ENCODE measurements at regions not wholly inside any gene's neighbourhood (a gene's known extent, or its start where the extent isn't known, plus 50 kb on each side); places are given as distances from the start of the nearest gene placed in this dataset.

DNA sequence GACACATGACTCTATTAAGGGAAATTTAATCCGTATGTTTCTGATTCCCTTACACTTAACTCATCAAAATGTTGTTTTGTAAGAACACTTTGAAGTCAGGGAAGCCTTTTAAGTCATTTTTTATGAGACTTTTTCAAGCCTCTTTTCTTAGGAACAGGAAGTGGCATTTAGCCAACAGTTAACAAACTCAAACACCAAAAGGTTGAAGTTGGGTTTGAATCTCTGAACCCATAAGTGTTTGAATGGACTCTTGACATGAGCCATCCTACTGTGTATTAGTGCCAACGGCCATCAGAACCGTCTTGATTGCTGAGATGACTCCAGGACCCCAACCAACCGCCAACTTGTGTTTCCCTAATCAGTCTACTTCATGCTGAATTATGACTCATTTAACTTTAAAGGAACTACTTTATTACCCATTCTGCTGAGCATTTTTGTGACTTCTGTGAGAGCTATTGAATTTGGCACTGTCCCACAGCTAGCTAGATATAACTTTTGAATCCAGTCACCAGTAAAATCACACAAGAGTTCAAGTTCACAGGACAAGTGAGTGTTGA is 209.1 kb upstream of the FAT1 start:
- ATAC-seq (no peak), DNase-seq (no peak)
- intact Hi-C loops (cut with DNase I): no loop called here
- peaks cover 27% of the 10 kb centered on the region for H3K4me1 ChIP-seq
- no peaks in the 10 kb centered on the region for H3K9me3 ChIP-seq
- WGBS, 2 donors: 58 to 62% methylated on average over 4 of the region's 4 CpGs
- TF ChIP-seq, protein P1, sequence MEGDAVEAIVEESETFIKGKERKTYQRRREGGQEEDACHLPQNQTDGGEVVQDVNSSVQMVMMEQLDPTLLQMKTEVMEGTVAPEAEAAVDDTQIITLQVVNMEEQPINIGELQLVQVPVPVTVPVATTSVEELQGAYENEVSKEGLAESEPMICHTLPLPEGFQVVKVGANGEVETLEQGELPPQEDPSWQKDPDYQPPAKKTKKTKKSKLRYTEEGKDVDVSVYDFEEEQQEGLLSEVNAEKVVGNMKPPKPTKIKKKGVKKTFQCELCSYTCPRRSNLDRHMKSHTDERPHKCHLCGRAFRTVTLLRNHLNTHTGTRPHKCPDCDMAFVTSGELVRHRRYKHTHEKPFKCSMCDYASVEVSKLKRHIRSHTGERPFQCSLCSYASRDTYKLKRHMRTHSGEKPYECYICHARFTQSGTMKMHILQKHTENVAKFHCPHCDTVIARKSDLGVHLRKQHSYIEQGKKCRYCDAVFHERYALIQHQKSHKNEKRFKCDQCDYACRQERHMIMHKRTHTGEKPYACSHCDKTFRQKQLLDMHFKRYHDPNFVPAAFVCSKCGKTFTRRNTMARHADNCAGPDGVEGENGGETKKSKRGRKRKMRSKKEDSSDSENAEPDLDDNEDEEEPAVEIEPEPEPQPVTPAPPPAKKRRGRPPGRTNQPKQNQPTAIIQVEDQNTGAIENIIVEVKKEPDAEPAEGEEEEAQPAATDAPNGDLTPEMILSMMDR (IDR thresholded peaks at IDR 0.05): no peak
- TF ChIP-seq POLR2A (IDR thresholded peaks at IDR 0.05): no peak
- H3K27me3 ChIP-seq: no peaks in the 10 kb centered on the region
- H3K27ac ChIP-seq: no peak overlapping the region
- no peaks in the 10 kb centered on the region for H3K36me3 ChIP-seq (replicated peaks in 1 of 2; ENCODE audit: insufficient read depth in 1 of 2, low read depth in 2 of 2)
- no peak overlapping the region for H3K4me3 ChIP-seq

DNA sequence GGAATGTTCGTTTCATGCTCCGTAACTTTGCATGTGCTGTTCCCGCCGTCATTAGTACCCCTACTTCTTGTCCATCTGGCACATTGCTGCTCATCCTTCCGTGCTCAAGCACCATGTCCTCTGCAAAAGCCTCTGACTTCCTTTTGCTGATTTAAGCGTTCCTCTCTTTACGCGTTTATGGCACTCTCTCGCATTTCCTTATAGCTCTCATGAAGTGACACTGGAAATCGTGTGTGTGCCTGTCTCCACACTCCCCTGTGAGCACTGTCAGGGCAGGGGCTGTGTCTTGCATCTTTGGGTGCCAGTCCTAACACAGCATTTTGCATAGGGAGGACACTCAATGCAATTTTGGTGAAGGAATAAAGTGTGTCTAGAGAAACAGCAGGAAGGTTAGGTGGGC is 210.6 kb upstream of the FAT1 start:
- intact Hi-C loops (cut with DNase I): no loop called here
- Histone ChIP-seq H3K27ac (no peak overlapping the region), H3K27me3 (no peaks in the 10 kb centered on the region), H3K36me3 (replicated peaks in 1 of 2; ENCODE audit: insufficient read depth in 1 of 2, low read depth in 2 of 2) (no peaks in the 10 kb centered on the region), H3K9me3 (no peaks in the 10 kb centered on the region), H3K4me3 (no peak overlapping the region), H3K4me1 (peaks cover 27% of the 10 kb centered on the region)
- WGBS, 2 donors: 87 to 93% methylated on average over 10 of the region's 10 CpGs
- TF ChIP-seq, protein P1 (IDR thresholded peaks at IDR 0.05): no peak
- no peak for TF ChIP-seq POLR2A (IDR thresholded peaks at IDR 0.05)
- DNase-seq: no peak
- ATAC-seq: no peak

DNA sequence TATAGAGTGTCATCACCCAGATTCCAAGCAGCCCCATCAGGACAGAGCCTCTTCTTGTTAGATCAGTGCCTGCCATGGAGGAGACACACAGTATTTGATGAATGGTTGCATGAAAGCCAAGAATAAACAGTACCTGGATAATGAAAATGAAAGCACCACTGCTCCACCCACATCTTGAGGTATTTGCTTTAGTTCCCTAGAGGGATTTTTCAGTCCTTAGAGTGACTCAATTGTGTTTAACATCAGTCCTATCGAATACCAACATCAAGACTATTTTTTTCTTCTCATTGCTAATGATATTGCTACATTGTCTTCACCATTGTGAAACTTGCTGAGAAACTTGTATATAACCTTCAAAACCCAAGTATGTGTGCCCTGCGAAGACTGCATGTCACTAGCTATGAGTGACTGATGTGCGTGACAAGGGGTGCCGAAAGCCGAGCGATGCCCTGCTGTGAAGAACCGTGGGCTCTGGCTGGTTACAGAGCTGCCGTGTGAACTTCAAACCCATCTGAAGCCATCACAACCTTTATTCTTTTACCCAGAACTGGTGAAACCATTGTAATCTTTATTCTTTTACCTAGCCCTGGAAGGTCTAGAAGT is 211.3 kb upstream of the FAT1 start:
- no peak for DNase-seq
- Histone ChIP-seq H3K36me3 (replicated peaks in 1 of 2; ENCODE audit: insufficient read depth in 1 of 2, low read depth in 2 of 2) (no peaks in the 10 kb centered on the region), H3K9me3 (no peaks in the 10 kb centered on the region), H3K27ac (no peak overlapping the region), H3K27me3 (no peaks in the 10 kb centered on the region), H3K4me1 (peaks cover 27% of the 10 kb centered on the region), H3K4me3 (no peak overlapping the region)
- intact Hi-C loops (cut with DNase I): no loop called here
- no peak for TF ChIP-seq POLR2A (IDR thresholded peaks at IDR 0.05)
- TF ChIP-seq, protein P1 (IDR thresholded peaks at IDR 0.05): no peak
- no peak for ATAC-seq
- 91 to 96% methylated on average over 8 of the region's 8 CpGs for WGBS, 2 donors

DNA sequence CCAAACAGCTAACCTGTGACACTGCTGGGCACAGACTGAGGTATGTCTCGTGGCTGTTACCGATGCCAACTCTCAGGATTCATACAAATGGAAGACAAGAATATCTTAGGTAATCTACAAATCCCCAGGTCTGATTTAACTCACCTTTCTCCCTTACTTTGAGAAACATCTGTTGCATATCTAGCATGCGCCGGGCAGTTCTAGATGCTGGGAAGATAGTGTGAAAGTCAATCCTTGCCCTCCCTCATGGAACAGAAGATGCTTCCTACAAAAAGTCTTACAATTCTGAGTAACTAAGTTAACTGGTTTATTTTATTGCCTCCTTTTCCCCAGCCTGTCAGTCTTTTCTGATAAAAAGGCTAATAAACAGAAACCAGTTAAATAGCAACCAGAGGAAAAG is 212.2 kb upstream of the FAT1 start:
- intact Hi-C loops (cut with DNase I): no loop called here
- TF ChIP-seq POLR2A (IDR thresholded peaks at IDR 0.05): no peak
- TF ChIP-seq, protein P1 (IDR thresholded peaks at IDR 0.05): no peak
- Histone ChIP-seq H3K27me3 (no peaks in the 10 kb centered on the region), H3K36me3 (replicated peaks in 1 of 2; ENCODE audit: insufficient read depth in 1 of 2, low read depth in 2 of 2) (no peaks in the 10 kb centered on the region), H3K27ac (peak overlapping the region in 3 of 4 donors; percentile 60 to 92 (median 89)), H3K4me1 (peaks cover 27% of the 10 kb centered on the region), H3K4me3 (no peak overlapping the region), H3K9me3 (no peaks in the 10 kb centered on the region)
- 34 to 37% methylated on average over 4 of the region's 4 CpGs for WGBS, 2 donors
- DNase-seq: no peak
- ATAC-seq: no peak

All from body of pancreas (tissue), 4 donors.